SHP77 treated with DMSO at 0.1 percent for 48 hours (cell line): ENCODE measurements at regions not wholly inside any gene's neighbourhood (a gene's known extent, or its start where the extent isn't known, plus 50 kb on each side); places are given as distances from the start of the nearest gene placed in this dataset.

Experiments
- DNase-seq: peaks from one replicate; lab custom pipeline; 2025; lab: John Stamatoyannopoulos, UW

DNA sequence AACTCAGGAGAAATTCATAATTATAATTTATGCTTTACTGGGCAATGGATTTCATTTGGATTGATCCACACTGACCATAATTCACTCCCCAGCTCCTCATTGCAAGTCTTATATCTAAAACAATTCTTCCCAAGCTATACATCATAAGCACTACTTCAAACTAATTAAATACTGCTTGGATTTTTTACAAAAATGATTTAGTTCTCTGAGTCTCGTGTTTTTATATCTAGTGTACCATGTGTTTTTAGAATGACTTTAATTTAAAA lies 443.8 kb downstream of the GPAM start:
- no peak for DNase-seq

DNA sequence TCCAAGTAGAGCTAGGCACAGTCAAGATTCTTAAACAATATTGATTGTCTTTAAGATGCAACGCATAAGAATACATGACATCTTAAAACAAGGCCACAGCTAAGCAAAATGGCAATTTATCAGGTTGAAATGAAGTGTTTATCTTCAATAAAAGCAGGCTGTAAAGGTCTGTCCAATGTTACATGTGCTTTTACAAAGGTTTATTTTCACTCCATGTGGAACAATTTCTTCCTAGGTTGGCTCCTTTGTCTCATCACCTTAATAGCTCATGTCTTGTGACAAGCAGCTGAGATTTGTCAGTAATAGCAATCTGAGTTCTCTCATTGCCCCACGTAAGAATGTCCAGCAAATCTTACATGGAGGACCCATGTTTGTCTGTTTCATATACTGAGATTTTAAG lies 437.6 kb downstream of the GPAM start:
- no peak for DNase-seq

- DNase-seq: no peak
Observed at GRCh38 chr10:111747751-111748150, 435.8 kb downstream of the GPAM start.

- no peak for DNase-seq
Observed at GRCh38 chr10:111748184-111748583, 435.4 kb downstream of the GPAM start.

DNA sequence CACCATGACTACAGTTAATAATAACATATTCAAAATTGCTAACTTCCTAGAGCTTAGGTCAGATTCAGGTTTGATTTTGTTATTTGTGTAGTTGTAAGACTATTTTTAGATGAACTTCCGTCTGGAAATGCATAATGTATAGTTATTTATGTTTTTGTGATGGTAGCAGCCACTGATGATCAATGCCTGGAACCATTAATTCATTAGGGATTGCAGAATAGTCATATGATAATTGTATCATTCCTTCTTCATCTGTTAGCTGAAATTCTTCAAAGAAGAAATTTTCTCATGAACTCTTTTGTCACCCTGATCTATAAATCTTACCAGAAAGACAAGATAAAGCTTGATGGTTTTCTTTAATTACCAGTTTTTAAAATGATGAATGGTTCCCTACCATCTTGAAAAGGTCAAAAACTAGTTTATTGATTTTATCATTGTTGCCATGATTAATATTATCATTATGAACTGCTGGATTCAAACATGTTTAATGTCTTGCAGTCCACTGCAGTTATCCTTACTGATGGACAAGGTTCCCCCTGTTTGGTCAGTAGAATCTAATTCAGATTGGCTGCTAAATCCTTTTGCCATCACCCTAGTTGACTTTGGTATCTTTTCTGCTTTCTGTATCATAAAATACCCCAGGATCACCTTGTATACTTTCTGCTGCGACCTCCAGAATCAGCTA lies 433.3 kb downstream of the GPAM start:
- no peak for DNase-seq

GRCh38 chr10:111756217-111757061 lies 427.1 kb downstream of the GPAM start:
- DNase-seq: peak; percentile 36

- DNase-seq: no peak
Observed at GRCh38 chr10:111758593-111758992, 425.0 kb downstream of the GPAM start.

- DNase-seq: no peak
Observed at GRCh38 chr10:111762114-111762513, 421.5 kb downstream of the GPAM start.

DNA sequence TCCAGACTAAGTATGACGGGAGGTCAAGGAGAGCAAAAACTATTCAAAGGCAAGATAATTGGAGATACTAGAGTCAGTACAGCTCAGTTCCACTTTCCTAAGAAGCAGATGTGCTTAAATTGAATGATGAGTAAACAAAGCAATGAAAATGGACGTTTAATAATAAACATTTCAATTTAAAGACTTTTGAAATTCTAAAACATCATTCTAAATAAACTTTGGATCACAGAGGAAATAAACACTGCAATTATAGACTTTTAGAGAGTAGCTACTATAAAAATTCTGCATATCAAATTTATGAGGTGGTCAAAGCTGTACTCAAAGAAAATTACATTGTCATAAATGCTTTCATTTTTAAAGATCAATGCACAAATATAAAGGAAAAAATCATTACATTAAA lies 418.3 kb downstream of the GPAM start:
- no peak for DNase-seq

DNA sequence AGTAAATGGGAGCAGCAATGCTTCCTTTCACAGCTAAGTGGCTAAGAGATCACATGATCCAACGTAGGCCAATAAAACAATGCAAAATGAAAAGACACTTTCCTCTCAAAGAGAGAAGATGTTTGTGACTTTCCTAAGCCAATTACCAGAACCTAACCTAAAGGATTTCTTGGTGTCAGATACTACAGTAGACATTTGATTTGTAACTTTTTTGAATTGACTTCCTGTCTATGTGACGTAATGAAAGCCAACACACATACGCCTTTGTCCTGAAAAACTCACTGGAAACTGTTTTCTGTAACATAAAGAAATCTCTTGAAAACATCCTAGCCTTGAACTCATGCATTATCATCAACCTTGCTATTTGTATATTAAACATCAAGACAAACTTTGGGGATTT lies 417.1 kb downstream of the GPAM start:
- DNase-seq: no peak

DNA sequence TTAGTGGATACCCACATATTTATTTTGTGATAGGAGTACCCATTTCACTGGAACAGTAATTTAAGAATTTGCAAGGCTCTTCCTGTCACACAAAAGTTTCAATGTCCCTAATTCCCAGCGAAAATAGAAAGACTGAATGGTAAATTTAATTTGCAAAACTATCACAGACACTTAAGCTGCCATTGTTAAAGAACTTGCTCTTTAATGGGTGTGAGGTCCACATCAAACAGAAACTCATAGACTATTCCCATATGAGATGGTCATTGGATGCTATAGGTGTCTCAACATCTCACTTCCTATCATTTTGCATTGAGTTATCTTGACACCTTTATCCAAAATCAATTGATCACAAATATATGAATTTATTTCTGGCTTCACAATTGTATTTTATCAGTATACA lies 415.9 kb downstream of the GPAM start:
- DNase-seq: no peak

DNA sequence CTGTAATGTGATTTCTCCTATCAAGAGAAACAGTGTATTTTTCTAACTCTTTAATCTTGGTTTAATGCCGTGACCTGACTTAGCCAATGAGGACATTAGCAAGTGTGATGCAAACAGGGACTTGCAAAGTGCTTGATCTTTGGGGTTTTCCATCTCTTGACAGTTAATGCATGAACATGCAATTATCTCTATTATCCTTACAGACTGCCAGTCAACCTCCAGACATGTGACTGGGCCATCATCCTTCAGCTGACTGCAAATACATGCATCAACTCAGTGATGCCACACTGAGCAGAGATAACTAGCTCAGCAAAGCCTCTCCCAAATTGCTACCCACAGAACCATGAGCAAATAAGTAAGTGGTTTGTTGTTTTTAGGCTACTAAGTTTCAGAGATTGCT lies 409.6 kb downstream of the GPAM start:
- DNase-seq: no peak

DNA sequence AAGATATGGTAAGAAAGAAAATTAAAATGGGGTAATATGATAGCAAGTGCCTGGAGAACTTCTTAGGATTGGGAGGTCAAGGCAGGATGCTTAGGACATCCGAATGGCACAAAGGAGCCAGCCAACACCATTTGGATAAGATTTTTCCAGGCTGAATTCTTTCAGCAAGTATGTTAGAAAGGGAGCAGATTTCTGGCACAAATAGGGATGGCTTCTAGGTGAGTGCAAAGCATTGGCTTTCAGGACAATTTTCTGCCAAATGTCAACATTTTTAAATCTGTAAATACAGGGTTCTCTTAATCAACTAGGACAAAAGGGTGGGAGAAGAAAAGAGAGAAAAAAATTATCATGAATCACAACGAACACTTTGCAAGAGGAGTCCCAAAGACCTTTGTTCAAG lies 409.1 kb downstream of the GPAM start:
- no peak for DNase-seq

DNA sequence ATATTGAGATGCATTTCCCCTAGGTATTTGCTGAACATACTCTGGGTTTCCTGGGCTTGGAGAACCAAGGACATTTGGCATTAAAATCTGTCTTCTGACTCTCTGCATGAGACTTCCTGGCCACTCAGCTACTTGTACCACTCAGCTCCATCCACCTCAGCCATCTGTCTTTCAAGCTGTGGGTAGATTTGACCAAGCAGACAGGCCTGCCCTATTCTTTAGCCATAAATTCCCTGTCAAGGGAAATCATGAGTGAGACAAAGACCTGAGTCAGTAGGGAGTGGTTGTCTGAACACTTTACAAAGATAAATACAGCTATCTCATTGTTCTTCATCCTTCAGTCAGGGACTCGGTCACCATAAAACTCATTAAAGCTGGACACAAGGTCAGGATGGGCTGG lies 399.1 kb downstream of the GPAM start:
- no peak for DNase-seq

GRCh38 chr10:111784946-111785465 lies 398.6 kb downstream of the GPAM start:
- no peak for DNase-seq

- no peak for DNase-seq
Observed at GRCh38 chr10:111785921-111786320, 397.6 kb downstream of the GPAM start.

GRCh38 chr10:111789821-111790220 lies 393.7 kb downstream of the GPAM start:
- DNase-seq: no peak

DNA sequence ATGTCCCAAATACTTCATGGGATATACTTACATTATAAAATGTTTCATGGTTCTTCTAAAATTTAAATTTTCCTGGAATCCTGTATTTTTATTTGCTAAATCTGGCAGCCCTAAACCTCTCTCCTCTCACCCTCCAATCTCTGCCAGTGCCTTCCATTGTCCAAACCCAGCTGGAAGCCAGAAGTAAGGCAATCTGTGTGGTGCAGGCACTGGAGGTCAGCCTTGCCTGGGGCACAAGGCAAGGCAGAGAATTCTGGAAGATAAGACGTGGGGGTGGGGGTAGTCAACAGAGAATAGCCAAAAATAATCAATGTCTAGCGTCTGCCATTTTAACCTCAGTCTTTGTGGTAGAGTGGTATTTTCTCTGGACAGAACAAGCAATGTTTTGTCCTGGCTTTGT lies 381.7 kb downstream of the GPAM start:
- no peak for DNase-seq

DNA sequence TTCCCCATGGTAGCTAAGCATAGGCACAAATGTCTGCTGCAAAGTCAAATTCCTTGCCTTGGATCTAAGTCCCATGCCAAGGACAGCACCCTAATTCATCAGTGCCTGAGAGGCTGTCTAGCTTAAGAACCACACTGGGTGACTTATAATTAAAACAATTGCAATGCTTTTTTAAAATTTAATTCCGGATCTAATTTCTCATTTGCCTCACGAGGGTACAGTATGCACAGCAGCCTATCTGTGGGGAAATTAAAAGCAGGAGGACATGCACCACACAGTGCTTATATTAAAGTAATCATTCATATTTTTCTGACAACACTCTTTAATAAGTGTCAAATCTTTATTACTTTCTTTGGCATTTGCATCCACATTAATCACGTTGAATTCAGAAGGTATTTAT lies 378.8 kb downstream of the GPAM start:
- no peak for DNase-seq

DNA sequence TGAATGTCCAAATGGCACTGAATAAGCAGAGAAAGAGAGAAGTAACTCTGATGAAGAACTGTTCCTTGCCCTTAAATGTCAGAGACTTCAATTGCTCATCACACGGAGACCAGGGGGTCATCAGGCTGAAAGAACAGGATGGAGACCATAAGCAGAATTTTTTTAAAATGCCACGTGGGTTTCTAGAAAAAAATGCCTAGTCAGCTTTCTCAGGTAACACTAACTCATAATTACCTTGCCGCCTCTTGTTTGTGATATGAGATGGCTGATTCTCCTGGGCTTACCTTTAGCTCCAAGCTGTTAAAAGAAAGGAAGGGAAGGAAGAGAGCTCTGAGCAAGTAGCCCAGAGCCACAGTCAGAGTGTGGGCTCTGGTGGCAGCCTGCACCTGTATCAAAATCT lies 372.0 kb downstream of the GPAM start:
- DNase-seq: no peak

GRCh38 chr10:111820471-111820870 lies 363.1 kb downstream of the GPAM start:
- DNase-seq: no peak

DNA sequence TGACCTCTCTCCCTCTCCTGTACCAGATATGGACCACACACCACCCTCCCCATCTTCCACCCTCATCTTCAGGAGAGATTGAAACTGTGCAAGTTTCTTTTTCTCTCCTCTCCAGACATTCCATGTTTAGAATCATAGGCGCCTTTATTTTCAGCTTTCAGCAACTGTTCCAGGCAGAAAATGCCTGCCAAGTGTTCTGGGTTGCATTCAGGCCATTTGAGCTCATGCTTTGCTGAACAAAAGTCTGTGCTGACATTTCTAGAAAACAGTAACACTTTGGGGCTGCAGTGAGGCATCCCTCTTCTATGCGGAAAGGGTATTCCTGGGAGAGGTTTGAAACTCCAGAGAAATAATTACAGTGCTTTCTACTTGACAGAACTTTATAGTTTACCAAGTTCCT lies 361.7 kb downstream of the GPAM start:
- DNase-seq: no peak

- no peak for DNase-seq
Observed at GRCh38 chr10:111822661-111823060, 360.9 kb downstream of the GPAM start.

- DNase-seq: no peak
Observed at GRCh38 chr10:111824128-111824527, 359.4 kb downstream of the GPAM start.
